ENCODE measurements at regions not wholly inside any gene's neighbourhood (a gene's known extent, or its start where the extent isn't known, plus 50 kb on each side); places are given as distances from the start of the nearest gene placed in this dataset.
"Not testable (repeated sequence)": the region's sequence is repeated elsewhere in the genome, so short reads cannot be mapped to it uniquely, and the experiment has no call there.

DNA sequence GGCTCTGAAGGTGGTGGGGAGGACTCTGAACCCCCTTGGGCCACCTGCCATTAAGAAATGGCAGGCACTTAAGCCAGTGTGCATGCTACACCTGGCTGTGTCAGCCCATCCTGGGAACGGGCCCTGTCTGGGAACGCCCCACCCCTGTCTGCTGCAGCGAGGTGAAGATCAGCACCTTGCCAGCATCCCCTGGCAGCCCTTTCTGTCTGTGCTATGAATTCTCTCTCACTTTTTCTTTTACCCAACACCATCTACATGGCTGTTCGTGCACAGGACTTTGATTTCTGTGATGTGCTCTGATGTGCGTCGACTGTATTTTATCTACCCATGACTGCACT is 452.9 kb upstream of the B3GAT1 start:
- in situ Hi-C loops (cut with HindIII; ENCODE audit: low pct_ligation_motif_present, low pct_unique_long_range_greater_than_20kb, low sequenced_read_pairs), result no loop called here
- no peak for DNase-seq

DNA sequence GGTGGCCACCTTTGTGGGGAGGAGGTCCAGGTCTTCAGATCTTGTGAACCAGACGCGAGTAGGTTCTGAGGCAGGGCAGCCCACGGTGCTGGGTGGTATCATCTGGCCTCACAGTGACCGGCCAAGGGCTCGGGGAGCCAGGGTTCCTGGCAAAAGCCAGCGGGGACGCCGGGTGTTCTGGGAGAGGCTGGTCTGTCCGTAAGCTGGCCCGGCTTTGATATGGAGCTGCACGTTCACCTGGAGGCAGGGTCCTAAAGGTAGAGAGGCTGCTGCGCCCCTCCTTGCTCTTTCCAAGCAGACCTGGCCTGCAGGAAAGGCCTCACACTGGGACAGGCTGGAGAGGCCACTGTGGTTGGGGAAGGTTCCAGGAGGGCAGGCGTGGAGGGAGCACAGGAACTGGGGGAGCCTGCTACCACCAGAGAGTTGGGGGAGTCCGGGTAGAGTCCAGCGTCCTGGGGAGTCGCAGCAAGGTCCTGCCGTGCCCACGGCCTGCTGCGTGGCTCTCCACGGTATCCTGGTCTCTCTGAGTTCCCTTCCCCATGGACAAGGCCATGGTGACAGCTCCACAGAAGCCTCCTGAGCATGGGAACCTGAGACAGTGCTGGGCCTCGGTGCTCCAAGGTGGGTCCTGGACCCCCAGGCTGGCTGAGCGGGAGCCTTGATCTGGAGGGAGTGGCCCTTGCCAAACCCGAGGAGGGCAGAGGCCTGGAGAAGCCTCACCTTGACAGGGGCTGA is 452.4 kb upstream of the B3GAT1 start:
- DNase-seq, result no peak
- in situ Hi-C loops (cut with HindIII; ENCODE audit: low pct_ligation_motif_present, low pct_unique_long_range_greater_than_20kb, low sequenced_read_pairs), result no loop called here

DNA sequence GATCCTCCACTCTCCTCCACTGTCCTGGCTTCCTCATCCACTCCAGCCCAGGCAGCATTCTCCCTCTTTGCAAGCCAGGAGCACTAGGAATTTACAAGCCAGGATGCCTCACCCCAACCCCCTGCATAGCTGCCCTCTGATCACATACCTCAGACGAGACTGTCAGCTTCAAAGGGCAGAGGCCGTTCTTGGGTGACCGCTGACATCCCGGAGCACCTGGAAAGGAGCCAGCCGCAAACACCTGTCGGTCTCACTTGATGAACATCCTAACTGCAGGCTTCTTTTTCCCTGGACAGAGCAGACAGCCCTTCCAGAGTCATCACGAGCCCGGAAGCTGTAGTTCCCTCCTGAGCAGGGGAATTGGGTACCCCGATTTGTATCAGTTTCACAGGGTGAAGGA is 451.3 kb upstream of the B3GAT1 start:
- no peak for DNase-seq
- in situ Hi-C loops (cut with HindIII; ENCODE audit: low pct_ligation_motif_present, low pct_unique_long_range_greater_than_20kb, low sequenced_read_pairs), result no loop called here

DNA sequence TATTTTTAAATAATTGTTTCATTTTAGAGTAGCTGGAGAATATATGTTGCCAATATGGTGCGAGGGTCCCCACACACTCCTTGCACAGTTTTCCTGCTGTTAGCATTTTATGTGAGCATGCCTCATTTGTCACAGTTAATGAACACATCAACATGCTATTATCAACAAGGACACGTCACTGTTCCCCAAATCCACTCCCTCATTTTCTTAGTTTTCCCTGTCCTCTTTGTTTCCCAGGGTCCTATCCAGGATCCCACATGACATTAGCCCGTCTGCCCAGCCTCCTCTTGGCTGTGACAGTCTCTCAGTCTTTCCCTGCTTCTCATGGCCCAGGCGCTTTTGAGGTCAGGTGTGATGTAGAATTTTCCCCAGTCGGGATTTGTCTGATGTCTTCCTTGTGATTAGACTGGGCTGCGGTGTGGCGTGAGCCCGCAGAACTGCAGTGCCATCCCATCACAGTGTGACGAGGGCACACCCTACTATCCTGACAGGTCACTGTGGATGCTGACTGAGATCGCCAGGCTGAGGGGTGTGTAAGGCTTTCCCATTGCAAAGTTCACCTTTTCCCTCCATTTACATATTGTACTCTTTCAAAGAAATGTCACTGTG is 450.6 kb upstream of the B3GAT1 start:
- no peak for DNase-seq
- in situ Hi-C loops (cut with HindIII; ENCODE audit: low pct_ligation_motif_present, low pct_unique_long_range_greater_than_20kb, low sequenced_read_pairs), result no loop called here

DNA sequence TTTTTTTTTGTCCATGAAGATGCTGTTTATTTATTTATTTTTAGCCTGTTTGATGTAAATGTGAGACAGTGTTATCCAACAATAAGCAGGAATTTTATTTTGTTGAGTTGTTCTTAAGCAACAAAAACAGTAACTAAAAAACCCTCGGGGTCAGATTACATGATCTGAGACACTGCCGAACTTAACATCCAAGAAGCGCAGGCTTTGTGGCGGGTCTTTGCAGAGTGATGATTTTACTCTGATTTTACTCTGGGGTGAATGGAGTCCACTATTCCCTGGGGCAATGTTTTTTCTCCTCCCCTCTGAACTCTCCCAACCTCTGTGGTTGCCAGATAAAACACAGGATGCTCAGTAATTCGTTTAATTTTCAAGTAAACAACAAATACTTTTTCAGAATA is 450.1 kb upstream of the B3GAT1 start:
- in situ Hi-C loops (cut with HindIII; ENCODE audit: low pct_ligation_motif_present, low pct_unique_long_range_greater_than_20kb, low sequenced_read_pairs), result no loop called here

DNA sequence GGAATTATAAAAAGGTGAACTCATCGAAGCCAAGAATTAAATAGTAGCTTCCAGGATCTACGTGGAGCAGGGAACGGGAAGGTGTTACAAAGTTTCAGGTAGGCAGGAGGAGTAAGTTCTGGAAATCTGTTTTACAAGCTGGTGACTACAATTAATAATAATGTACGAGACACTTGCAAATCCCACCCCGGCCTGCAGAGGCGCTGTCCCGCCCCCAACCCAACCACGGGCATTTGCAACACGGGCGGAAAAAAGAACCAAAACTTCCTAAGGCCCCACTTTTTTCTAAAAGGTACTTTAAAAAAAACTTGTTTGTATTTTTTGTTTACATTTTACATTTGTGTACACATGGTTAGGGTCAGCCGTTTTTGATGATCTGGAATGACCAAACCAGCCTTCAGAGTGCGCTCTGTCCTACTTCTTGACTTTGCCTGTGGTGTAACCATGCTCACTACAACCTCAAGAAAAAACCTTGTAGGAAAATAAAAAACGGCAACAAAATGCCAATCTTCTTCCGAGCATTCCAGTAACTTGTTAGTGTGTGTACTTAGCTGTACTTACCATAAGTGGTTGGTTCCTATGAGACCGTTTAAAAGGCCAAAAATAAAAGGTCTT is 449.6 kb upstream of the B3GAT1 start:
- in situ Hi-C loops (cut with HindIII; ENCODE audit: low pct_ligation_motif_present, low pct_unique_long_range_greater_than_20kb, low sequenced_read_pairs), result no loop called here
- DNase-seq, result no peak

More for the DNA sequence above, 450.1 kb upstream of the B3GAT1 start:
- no peak for DNase-seq

DNA sequence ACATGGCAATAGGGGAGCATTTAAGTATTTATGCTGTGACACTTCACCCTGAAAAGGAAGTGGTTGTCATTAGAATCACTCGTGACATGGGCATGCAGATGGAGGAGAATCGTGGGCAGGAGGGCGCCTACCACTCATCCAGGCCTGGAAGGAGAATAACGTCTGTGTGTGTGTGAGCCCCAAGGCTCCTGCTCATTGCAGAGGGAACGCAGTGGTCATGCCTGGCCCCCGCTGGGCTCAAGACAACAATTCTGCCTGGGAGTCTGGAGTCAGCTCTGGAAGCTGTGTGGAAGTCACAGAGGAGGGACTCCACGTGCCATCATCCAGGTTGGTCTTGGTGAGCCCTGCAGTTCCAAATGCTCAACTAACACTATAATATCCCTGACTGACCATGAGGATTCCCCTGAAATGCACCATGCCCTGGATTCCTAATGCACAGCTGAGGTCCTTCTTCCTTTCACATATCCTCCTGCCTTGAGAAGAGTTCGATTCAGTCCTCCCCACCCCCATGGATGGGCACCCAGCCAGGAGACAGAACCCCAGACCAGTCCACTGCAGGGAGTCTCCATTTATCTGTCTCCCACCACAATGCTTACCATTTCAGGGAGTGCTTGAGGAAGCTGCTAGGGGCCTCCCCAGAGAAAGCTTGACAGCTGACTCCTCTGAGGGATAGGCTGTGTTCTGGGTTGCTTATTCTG is 446.9 kb upstream of the B3GAT1 start:
- no peak for DNase-seq
- in situ Hi-C loops (cut with HindIII; ENCODE audit: low pct_ligation_motif_present, low pct_unique_long_range_greater_than_20kb, low sequenced_read_pairs), result no loop called here

DNA sequence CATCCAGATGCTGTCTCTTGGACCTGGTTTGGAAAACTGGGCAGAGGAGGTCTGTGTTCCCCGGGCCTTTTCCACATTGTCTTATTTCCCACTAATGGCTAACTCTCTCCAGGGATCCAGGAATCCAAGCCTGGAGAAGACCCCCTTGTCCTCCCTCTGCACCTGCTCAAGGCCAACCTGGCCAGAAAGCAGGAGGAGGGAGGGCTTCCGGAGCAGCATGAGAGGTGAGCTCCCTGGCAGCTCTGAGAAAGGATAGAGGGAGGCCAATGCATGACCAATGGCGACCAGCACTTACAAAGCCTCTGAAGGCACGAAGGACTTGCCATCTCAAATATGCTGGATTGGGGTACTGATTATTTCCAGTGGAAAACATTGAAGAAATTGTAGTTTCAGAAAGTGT is 445.0 kb upstream of the B3GAT1 start:
- DNase-seq, result no peak
- in situ Hi-C loops (cut with HindIII; ENCODE audit: low pct_ligation_motif_present, low pct_unique_long_range_greater_than_20kb, low sequenced_read_pairs), result no loop called here

DNA sequence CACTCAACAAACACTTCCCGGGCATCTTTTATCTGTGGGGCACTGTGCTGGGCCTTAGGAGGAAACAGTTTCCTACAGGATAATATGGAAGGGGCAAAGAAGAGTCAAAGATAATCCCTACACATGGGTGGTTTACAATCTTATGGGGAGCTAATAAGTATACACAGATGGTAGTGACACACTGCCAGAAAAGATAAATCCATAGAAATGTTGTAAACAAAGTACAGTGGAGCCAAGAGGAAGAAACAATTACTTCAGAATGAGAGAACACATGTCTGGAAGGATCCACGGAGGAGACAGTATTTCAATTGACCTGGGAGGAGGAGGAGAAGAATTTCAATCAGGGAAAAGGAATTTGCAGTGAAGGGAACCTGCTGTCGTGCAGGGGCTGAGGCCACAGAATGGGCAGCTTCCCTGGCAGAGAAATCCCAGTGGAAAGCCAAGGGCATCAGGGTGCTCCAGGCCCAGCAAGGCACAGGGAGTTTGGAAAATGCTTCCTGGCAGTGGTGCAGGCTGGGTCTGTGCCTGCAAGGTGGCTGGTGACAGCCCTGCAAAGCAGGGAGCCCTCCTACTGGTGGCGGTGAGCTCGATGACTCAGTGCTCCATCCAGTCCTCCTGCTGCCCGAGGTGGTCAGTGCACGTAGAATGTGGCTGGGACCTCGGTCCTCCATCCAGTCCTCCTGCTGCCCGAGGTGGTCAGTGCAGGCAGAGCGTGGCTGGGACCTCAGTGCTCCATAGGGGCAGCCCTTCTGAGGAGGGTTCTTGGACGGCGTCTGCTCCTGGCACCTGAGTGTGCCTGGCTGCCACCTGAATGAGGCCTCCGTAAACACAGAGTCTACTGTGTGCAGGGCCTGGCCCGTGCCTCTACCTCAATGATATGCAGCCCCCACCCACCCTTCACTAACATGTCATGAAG is 444.3 kb upstream of the B3GAT1 start:
- in situ Hi-C loops (cut with HindIII; ENCODE audit: low pct_ligation_motif_present, low pct_unique_long_range_greater_than_20kb, low sequenced_read_pairs), result no loop called here
- DNase-seq, result no peak

DNA sequence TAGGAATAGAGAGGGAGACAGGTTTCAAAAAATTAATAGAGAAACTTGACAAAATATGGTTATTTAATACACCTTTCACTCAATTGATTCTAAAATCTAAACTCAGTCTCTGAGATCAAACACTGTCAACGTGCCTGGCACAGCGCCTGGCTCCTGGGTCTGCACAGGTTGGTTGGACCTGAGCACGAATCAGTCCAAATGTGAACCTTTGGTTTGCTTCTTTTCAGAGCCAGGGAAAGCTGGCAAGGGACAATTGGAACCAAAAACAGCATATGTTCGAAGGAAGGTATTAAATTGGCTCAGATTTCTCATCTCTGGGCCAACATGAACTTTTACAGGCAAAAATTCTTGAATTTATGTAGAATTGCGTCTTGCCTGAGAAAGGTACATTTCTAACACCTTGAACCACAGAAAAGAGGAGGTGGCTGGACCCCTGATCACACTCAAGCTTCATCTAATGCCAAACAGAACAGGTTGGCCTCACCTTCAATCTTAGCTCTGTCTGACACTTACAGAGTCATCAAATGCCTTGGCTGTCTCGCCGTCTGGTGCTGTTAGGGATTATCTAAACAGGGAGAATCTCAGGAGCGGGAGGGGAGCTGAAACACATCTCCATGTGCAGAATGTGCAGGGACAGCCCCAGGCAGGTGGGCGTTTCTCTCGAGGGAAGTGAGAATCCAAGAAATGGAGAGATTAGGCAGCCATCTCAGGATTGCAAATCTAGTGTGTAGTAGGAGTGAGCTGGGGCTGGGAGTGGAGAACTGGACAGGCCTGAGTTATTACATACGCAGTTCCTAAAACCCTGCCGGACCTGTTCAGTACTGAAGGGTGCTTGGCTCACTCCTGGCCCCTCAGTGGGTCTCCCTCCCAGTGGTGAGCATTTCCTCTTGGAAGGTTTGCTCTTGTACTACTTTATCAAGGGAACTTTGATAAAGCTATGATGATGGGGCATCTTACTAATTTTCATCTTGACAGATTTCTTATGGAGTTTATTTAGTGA is 442.2 kb upstream of the B3GAT1 start:
- in situ Hi-C loops (cut with HindIII; ENCODE audit: low pct_ligation_motif_present, low pct_unique_long_range_greater_than_20kb, low sequenced_read_pairs), result no loop called here
- no peak for DNase-seq

DNA sequence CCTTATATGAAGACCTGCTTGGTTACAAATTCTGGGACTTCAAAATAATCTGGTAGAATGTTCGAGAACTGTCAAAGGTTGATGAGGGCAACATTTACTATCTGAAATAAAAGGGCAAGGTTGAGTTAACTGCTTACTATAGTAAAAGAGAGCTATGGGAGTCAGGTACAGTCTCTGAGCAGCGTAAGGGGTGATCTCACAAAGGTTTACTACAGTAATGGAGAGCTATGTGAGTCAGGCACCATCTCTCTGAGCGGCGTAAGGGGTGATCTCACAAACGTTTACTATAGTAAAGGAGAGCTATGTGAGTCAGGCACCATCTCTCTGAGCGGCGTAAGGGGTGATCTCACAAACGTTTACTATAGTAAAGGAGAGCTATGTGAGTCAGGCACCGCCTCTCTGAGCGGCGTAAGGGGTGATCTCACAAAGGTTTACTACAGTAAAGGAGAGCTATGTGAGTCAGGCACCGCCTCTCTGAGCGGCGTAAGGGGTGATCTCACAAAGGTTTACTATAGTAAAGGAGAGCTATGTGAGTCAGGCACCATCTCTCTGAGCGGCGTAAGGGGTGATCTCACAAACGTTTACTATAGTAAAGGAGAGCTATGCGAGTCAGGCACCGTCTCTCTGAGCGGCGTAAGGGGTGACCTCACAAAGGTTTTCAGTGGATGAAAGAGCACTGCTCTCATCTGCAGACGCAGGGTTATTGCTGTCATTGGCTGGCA is 439.6 kb upstream of the B3GAT1 start:
- in situ Hi-C loops (cut with HindIII; ENCODE audit: low pct_ligation_motif_present, low pct_unique_long_range_greater_than_20kb, low sequenced_read_pairs); DNase-seq: not testable (repeated sequence)

DNA sequence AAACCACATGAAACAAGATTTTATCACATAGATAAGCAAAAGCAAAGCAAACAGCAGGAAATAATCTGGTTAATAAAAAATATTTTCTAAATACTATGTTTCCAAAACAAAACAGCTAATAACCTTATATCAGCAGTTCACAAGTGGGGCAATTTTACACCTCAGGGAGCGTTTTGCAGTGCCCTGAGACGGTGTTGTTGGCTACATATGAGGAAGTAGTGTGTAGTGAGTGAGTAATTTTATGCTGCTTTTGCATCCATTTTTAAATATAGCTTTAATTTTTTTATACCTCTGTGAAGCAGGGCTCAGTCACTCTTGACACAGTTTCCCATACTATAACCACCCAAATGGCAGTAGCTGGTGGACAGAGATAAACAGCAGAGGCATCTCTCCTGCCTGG is 438.5 kb upstream of the B3GAT1 start:
- in situ Hi-C loops (cut with HindIII; ENCODE audit: low pct_ligation_motif_present, low pct_unique_long_range_greater_than_20kb, low sequenced_read_pairs), result no loop called here
- no peak for DNase-seq

DNA sequence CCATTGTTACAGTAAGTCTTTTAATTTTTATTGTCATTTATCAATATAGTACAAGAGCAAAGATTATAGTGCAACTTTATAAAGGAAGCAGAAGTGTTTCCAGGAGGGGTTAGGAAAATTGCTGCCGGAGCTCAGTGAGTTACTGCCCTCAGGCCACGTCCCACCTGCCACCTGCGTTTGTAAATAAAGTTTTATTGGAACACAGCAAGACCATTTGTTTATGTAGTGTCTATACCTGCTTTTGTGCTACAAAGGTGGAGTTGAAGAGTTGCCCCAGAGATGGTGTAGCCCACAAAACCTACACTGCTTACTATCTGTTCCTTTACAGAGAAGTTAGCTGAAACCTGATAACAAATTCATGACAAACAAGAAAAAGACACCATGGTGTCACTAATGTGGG is 437.8 kb upstream of the B3GAT1 start:
- in situ Hi-C loops (cut with HindIII; ENCODE audit: low pct_ligation_motif_present, low pct_unique_long_range_greater_than_20kb, low sequenced_read_pairs), result no loop called here

DNA sequence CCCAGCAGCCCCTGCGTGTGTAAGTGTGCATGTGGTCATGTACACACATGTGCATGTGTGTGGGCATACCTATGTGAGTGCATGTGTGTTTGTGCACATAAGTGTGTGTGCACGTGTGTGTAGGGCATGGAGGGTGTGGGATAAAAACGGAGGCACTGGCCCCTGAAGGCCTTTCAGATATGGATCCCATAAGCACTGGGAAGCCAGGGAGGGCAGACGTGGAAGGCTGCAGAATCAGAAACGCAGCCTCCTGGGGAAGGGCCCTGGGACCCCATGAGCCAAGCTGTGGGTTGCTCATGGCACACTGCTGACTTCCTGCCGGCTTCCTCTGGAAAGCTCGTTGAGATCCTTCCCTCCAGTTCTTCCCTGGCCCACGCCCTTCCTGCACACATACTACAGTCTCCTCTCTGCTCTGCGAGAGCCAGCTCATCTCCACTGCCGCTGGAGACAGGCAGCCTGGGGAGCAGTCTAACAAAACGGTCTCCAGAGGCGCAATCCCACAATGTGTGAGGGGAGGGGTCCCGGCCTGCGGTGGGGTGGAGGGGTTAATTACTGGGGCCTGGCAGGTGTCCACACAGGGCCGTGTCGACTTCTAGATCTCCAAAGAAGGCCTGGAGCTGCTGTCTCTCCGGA is 435.2 kb upstream of the B3GAT1 start:
- in situ Hi-C loops (cut with HindIII; ENCODE audit: low pct_ligation_motif_present, low pct_unique_long_range_greater_than_20kb, low sequenced_read_pairs), result no loop called here
- DNase-seq, result no peak

More for the DNA sequence above, 437.8 kb upstream of the B3GAT1 start:
- no peak for DNase-seq

DNA sequence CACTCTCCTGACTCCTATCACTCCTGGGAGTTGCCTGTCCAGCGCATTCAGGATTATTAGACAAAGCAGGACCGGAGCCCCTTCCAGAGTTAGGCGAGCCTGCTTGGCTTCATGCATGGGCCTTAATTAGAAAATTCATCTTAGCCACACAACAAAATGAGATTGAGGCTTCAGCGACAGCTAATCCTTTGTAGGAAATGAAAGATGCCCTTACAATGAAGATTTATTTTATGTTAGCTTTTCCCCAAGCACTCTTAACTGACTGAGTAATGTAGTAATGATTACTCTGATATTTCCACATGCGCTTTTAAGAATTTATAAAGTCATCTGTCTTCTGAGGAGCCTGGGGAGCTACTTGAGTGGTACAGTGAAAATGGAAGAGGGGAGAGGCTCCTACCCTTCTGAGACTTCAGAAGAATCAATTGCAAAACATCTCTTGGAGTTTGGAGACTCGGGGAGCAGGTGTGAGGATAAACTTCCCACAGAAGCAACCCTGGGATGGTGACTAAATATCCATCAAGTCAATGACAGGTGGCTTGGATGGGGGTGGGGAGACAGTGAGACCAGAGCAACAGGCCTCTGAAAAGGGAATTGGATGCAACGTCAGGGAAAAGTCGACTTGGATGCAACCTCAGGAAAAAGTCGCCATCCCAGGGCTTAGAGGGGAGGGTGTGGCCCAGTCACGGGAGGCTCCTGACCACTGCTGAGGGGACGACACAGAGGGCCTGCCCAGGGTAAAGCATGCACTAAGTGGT is 434.5 kb upstream of the B3GAT1 start:
- in situ Hi-C loops (cut with HindIII; ENCODE audit: low pct_ligation_motif_present, low pct_unique_long_range_greater_than_20kb, low sequenced_read_pairs), result no loop called here

More for the DNA sequence above, 434.5 kb upstream of the B3GAT1 start:
- no peak for DNase-seq
